GM19468 (cell line): ENCODE measurements at regions not wholly inside any gene's neighbourhood (a gene's known extent, or its start where the extent isn't known, plus 50 kb on each side); places are given as distances from the start of the nearest gene placed in this dataset.
"Not testable (repeated sequence)": the region's sequence is repeated elsewhere in the genome, so short reads cannot be mapped to it uniquely, and the experiment has no call there.

Experiments
- ATAC-seq: cut with Tn5 transposase; IDR thresholded peaks from one replicate; pipeline ENCODE4 v1.9.1; 2021; ENCODE audit warnings: mild to moderate bottlenecking, moderate library complexity, moderate number of reproducible peaks; ENCODE audit not compliant: unreplicated experiment; ENCODE audit errors: extremely low read depth

DNA sequence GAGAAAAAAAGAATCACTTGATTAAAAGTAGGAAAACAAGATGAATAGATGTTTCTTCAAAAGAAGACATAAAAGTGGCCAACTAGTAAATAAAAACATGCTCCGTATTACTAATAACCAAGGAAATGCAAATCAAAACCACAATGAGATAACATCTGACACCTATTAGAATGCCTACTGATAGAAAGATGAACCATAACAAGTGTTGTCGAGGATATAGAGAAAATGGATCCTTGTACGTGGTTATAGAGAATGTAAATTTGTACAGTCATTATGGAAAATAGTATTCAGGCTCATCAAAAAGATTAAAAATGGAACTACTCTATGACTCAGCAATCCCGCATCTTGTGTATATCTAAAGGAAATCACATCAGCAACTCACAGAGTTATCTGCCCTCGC is 415.8 kb upstream of the SLITRK5 start:
- no peak for ATAC-seq

DNA sequence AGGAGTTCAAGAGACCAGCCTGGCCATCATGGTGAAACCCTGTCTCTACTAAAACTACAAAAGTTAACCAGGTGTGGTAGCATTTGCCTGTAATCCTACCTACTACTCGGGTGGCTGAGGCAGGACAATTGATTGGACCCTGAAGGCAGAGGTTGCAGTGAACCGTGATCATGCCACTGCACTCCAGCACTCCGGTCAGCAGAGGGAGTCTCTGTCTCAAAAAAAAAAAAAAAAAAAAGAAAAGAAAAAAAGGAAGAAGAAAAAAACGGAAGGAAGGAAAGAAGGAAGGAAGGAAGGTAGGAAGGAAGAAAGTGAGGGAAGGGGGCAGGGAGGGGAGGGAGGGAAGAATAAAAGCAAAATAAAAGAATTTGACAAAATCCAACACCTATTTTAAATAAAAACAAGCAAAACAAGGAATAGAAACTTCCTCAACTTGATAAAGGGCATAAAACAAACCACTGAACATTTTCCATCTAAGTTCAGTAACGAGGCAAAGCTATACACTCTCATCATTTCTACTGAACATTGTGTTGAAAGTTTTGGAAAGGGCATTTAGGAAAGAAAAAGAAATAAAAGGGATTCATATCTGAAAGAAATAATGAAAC is 411.6 kb upstream of the SLITRK5 start:
- ATAC-seq = no peak

DNA sequence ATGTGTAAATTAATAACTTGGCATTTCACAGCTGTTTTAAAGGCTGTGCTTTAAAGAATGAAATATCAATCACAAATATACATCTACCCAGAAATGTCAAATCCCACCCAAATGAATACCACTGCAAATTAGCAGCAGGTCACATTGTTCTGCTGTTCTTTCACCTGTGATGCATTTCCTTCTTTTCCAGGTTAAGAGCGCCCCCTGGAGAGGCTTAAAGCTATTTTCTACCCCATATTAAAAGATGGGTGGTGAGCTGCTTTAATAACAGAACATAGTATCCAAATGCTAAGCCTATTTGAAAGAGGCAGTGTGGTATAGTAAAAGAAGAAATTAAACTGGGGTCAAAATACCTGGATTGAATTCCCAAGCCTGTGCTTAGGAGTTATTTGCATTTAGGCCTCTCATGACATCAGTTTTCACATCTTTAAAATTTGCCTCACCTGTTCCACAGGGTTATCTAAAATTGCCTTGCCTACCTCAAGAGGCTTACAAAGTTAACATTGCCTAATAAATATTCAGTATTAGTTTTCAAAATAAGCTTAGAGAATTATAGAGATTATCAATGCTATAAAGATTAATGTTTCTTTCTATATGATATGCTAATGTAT is 396.9 kb upstream of the SLITRK5 start:
- ATAC-seq = no peak

- no peak for ATAC-seq
Measured at GRCh38 chr13:87280139-87280538, 391.0 kb upstream of the SLITRK5 start.

DNA sequence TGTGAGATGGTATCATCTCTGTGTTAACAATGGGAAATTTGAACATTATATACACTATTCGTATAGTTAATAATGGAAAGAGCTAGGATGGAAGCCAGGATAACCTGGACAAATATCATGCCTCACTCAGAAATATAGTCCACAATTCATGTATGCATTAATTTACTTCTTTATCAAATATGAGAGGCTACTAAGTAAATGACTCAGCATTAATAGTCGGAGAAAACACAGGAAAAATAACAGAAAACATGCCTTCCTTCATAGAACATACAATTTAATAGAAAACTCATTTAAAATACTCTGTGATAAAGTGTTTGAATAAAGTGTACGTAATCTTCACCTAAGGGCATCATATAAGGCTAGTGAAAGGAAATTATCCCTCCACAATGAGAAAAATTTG is 383.4 kb upstream of the SLITRK5 start:
- ATAC-seq = no peak

DNA sequence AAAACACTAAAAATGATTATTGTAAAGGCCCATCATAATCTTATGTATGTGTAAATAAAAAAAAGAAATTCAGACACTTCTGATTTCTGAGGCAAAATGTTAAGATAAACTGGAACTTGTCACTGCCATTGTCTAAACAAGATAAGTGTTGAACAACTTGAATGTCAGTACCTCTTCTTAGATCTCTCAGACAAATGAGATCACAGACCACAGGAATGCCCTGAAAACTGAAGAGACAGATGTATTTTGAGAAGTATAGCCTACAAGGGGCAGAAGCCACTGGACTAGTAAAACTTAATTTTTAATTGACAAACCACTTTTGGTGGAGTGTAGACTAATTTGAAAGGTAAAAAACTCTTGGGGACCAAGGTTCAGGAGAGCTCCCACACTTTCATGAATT is 375.5 kb upstream of the SLITRK5 start:
- ATAC-seq = no peak

DNA sequence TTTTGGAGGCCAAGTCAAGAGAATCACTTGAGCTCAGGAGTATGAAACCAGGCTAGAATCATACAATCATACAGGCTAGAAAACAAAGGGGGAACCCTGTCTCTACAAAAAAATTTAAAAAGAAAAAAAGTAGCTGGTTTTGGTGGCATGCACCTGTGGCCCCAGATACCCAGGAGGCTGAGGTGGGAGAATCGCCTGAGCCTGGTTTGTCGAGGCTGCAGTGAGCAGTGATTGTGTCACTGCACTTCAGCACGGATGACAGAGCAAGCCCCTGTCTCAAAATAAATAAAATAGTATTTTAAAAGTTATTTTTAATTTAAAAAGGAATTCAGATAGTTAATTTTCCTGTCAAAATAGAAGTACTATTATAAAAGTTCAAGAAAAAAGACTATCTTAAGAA is 369.1 kb upstream of the SLITRK5 start:
- ATAC-seq = no peak

GRCh38 chr13:87302931-87303330 is 368.2 kb upstream of the SLITRK5 start:
- no peak for ATAC-seq

DNA sequence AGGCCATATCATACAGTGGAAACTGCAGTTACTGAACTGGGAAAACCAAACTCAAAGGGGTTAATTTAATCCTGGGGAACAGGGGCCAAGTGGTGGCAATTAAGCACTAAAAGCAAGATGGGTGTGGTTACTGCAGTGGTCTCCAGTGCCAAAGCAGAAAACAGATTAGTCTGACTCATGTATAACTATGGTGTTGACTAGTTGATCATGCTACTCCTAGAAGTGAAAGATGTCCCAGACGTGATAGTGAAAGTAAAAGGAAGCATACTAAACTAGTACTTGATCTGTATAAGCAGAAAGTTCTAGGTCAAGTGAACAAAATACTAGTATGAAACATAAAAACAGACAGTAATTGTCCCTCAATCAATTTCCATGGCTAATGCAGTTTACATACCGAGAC is 360.0 kb upstream of the SLITRK5 start:
- no peak for ATAC-seq

GRCh38 chr13:87314822-87315221 is 356.3 kb upstream of the SLITRK5 start:
- ATAC-seq = no peak

- no peak for ATAC-seq
Measured at GRCh38 chr13:87322386-87322785, 348.8 kb upstream of the SLITRK5 start.

DNA sequence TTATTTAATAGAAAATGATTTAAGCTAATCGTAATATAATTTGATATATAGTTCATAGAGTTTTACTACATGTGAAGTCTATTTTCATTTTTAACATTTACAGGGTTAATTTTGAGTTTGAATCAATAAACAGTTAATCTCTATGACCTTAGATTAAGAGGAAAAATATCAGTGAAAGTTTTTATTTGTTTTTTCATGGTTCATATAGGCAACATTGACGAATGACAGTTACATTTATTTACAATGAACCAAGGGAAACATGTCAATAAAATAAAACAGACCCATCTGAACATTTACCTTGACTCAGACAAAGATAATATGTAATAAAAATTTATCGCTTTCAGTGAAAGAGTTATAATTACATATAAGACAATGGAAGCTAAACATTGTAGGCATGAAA is 346.6 kb upstream of the SLITRK5 start:
- no peak for ATAC-seq

DNA sequence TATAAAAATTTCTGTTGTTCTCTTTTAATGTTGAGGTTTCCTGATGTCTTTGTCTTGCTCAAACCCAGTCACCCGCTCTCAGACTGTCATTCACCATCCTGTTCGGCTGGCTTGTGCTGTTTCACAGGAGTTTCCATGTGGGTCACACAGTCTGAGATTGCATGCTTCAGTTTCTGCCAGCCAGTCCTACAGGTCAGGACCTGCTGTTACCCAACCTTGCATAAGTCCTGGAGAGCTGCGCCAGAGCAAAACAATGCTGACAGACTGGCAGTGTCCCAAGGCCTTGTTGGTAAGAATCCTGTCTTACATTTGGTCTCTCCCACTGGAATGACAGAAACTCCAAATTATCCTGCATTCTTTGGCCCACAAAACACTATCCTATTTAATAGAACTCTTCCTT is 340.0 kb upstream of the SLITRK5 start:
- ATAC-seq = no peak

DNA sequence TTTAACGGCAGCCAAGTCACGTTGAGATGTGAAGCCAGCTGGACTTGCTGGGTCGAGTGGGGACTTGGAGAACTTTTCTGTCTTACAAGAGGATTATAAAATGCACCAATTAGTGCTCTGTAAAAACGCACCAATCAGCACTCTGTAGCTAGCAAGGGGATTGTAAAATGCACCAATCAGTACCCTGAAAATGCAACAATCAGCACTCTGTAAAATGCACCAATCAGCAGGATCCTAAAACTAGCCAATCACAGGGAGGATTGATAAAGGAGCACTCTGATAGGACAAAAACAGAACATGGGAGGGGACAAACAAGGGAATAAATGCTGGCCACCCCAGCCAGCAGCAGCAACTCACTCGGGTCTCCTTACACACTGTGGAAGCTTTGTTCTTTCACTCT is 337.6 kb upstream of the SLITRK5 start:
- no peak for ATAC-seq

DNA sequence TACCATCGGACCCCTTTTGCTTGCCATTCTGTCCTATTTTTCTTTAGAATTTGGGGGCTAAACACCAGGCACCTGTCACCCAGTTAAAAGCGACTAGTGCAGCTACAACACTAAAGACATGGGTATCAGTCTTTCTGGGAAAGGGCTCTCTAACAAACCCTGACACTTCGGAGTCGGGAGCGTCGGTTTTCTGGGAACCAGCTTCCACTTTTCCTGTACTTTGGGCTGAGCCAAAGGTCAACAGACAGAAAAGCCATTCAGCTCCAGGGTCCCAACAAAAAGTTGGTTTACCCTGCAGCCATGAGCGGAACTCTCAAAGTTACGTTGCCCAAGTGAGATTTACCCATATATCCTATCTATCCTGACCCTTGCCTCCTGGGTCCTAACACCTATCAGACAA is 337.0 kb upstream of the SLITRK5 start:
- no peak for ATAC-seq

DNA sequence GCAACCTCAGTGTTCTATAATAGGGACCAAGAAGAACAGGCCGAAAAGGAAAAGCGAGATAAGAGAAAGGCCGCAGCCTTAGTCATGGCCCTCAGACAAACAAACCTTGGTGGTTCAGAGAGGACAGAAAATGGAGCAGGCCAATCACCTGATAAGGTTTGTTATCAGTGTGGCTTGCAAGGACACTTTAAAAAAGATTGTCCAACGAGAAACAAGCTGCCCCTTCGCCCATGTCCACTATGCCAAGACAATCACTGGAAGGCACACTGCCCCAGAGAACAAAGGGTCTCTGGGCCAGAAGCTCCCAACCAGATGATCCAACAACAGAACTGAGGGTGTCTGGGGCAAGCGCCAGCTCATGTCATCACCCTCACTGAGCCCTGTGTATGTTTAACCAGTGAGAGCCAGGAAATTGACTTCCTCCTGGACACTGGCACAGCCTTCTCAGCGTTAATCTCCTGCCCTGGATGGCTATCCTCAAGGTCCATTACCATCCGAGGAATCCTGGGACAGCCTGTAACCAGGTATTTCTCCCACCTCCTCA is 334.8 kb upstream of the SLITRK5 start:
- not testable (repeated sequence) for ATAC-seq

- no peak for ATAC-seq
Measured at GRCh38 chr13:87344176-87344575, 327.0 kb upstream of the SLITRK5 start.

- ATAC-seq = no peak
Measured at GRCh38 chr13:87355451-87355850, 315.7 kb upstream of the SLITRK5 start.

- ATAC-seq = no peak
Measured at GRCh38 chr13:87356314-87356713, 314.9 kb upstream of the SLITRK5 start.

- no peak for ATAC-seq
Measured at GRCh38 chr13:87358319-87358718, 312.9 kb upstream of the SLITRK5 start.

DNA sequence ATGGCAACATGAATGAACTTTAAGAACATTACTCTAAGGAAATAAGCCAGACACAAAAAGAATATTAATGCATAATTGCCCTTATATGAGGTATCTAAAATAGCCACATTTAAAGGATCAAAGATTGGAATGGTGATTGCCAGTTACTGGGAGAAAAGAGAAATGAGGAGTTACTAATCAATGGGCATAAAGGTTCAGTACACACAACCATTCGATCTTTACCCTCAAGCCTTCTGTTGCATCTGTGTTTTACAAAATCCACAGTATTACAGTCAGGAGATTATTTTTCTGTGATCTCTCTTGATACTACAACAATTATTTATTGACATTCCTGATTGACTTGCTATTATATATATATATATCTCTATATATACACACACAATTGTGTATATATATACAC is 310.0 kb upstream of the SLITRK5 start:
- no peak for ATAC-seq

GRCh38 chr13:87368639-87369038 is 302.5 kb upstream of the SLITRK5 start:
- no peak for ATAC-seq
